GM18907 (cell line): ENCODE measurements at regions not wholly inside any gene's neighbourhood (a gene's known extent, or its start where the extent isn't known, plus 50 kb on each side); places are given as distances from the start of the nearest gene placed in this dataset.

Source experiments
- ATAC-seq: cut with Tn5 transposase; IDR thresholded peaks from one replicate; pipeline ENCODE4 v1.9.1; 2021; ENCODE audit warnings: mild to moderate bottlenecking, moderate library complexity; ENCODE audit not compliant: unreplicated experiment

GRCh38 chr2:7826656-7827055 is 855.2 kb upstream of the ID2 start:
- ATAC-seq: no peak

GRCh38 chr2:7829241-7829640 is 852.6 kb upstream of the ID2 start:
- no peak for ATAC-seq

GRCh38 chr2:7830616-7831015 is 851.2 kb upstream of the ID2 start:
- no peak for ATAC-seq

GRCh38 chr2:7835151-7835550 is 846.7 kb upstream of the ID2 start:
- ATAC-seq: no peak

GRCh38 chr2:7835693-7836680 is 845.9 kb upstream of the ID2 start:
- peak; percentile 96 for ATAC-seq

- ATAC-seq: no peak
These were observed 844.6 kb upstream of the ID2 start for GRCh38 chr2:7837237-7837760.

- no peak for ATAC-seq
These were observed 843.2 kb upstream of the ID2 start for GRCh38 chr2:7838669-7839068.

- ATAC-seq: no peak
These were observed 841.0 kb upstream of the ID2 start for GRCh38 chr2:7840651-7841380.

- ATAC-seq: no peak
These were observed 840.1 kb upstream of the ID2 start for GRCh38 chr2:7841751-7842150.

GRCh38 chr2:7844414-7844965 is 837.4 kb upstream of the ID2 start:
- no peak for ATAC-seq

GRCh38 chr2:7845332-7845731 is 836.5 kb upstream of the ID2 start:
- no peak for ATAC-seq

- no peak for ATAC-seq
These were observed 835.2 kb upstream of the ID2 start for GRCh38 chr2:7846607-7847006.

GRCh38 chr2:7847321-7847720 is 834.5 kb upstream of the ID2 start:
- ATAC-seq: no peak

GRCh38 chr2:7849027-7849426 is 832.8 kb upstream of the ID2 start:
- ATAC-seq: no peak

GRCh38 chr2:7849531-7849930 is 832.3 kb upstream of the ID2 start:
- ATAC-seq: no peak

- no peak for ATAC-seq
These were observed 829.3 kb upstream of the ID2 start for GRCh38 chr2:7852546-7852945.

GRCh38 chr2:7857904-7858303 is 824.0 kb upstream of the ID2 start:
- no peak for ATAC-seq

GRCh38 chr2:7858624-7859023 is 823.2 kb upstream of the ID2 start:
- ATAC-seq: no peak

GRCh38 chr2:7860693-7861092 is 821.2 kb upstream of the ID2 start:
- no peak for ATAC-seq

GRCh38 chr2:7861910-7862702 is 819.8 kb upstream of the ID2 start:
- ATAC-seq: no peak

- ATAC-seq: no peak
These were observed 815.8 kb upstream of the ID2 start for GRCh38 chr2:7866104-7866503.
